CMK (cell line): ENCODE measurements at regions not wholly inside any gene's neighbourhood (a gene's known extent, or its start where the extent isn't known, plus 50 kb on each side); places are given as distances from the start of the nearest gene placed in this dataset.

Experiments
- DNase-seq: peaks from one replicate; pipeline ENCODE4 v3.0.0-alpha.2; 2010; ENCODE audit warnings: low read depth

DNA sequence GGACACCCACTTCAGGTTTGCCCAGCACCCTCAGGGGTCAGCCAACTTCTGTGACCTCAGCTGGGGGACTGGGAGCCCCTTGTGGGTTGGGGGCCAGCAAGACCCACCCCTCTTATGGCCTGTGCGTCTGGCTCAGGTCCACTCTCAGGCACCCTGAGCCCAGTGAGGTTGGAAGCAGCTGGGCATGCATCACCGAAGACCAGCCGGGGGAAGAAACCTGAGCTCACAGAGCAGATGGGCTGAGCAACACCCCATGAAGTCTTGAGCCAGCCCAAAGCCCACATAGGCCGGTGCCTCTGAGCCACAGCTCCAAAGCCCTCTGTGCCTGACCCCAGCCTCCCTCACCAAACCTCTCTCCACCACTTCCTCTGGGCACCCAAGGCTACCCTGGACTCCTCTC is 166.7 kb downstream of the RBFOX3 start:
- no peak for DNase-seq

- no peak for DNase-seq
Observed at GRCh38 chr17:79443026-79443425, 167.8 kb downstream of the RBFOX3 start.

DNA sequence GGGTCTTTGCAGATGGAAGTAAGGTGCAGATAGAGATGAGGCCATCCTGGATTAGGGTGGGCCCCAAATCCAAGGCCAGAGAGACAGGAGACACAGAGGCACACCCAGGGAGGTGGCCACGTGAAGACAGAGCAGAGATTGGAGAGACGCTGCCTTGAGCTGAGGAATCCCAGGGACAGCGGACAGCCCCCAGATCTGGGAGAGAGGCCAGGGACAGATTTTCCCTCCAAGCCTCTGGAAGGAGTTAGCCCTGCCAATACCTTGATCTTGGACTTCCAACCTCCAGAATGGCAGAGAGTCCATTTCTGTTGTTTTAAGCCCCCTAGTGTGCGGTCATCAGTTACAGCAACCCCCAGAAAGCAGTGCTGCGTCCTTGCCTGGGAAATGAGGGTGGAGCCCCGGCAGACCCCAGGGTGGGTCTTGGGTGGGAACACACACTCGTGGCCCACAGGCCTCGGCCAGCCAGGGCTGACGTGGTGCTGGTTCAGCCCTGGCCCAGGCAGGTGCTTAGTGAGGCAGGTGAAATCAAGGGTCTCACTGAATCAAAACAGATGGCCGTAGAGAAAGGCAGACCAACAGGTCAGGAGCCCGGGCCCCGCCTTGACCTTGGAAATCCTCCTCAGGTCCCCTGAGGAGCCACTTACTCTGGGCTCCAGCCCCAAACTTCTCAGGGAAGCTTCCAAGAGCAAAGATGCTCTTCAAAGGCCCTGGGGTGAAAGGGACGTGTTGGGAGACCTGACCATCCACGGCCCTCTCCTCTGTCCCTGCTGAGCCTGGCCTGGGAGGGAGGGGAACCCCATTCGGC is 169.3 kb downstream of the RBFOX3 start:
- DNase-seq = no peak

DNA sequence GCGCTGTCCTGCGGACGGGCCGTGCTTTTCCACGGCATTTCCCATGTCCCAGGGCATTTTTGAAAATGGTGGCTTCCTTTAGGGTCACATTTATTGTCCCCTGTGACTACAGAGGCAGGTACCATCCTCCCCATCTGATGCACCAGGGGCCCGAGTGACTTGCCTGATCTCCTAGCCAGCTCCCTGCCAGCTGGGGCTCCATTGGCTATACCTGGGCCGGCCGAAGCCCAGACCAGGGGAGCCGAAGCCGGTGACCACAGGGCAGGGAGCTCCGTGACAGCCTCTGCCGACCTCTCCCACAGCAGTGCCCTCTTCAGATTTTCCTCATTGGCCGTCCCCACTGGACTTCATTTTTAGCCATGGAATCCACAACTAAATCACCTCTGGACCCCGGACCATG is 170.6 kb downstream of the RBFOX3 start:
- no peak for DNase-seq

DNA sequence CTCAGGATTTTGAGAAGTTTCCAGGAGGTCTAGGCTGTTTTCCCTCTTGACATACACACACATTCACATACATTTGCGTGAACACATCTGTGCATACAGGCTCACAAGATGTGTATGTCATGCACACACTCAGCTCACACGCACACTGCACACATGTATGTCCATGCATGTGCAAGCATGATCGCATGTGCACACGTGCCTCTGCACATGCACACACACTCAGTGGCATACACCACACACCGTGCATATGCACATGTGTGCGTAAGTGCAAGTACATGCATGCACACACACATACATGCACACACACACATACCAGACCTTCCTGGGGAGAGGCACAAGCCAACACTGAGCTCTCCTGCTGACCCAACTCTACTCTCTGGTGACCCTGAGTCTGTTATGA is 171.4 kb downstream of the RBFOX3 start:
- no peak for DNase-seq

DNA sequence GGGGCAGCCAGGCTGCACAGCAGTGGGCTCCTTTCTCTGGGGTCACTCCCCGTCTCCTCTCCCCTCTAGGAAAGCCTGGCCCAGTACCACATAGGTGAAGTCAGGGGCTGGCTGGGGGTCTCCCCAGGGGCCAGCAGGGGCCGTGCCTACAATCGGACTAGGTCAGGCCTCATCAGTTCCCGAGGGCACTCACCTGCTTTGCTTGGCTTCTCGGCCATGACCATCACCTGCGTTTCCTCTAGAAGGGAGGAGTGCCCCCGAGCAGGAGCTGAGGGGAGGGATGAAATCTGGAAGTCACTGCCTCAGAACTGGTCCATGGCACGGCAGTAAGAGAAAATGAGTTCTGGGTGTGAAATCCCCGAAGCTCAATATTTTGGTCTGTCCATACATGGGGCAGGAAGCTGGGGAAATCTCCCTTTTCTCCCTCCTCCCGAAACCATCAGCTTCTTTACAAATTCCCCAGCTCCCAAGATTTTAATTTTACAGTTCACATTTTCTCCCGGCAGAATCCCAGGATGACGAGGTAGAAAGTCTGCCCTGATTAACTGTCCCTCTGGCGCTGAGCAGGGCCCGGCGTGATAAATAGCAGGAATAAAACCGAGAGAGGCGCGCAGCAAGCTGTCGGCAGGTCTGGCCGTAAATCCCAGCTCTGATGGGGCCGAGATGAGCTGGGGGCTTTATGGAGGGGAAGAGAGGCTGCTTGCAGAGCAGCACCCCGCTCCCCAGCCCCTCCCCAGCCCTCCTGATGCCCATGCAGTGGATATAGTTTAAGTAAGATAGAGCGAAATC is 172.1 kb downstream of the RBFOX3 start:
- DNase-seq = no peak

DNA sequence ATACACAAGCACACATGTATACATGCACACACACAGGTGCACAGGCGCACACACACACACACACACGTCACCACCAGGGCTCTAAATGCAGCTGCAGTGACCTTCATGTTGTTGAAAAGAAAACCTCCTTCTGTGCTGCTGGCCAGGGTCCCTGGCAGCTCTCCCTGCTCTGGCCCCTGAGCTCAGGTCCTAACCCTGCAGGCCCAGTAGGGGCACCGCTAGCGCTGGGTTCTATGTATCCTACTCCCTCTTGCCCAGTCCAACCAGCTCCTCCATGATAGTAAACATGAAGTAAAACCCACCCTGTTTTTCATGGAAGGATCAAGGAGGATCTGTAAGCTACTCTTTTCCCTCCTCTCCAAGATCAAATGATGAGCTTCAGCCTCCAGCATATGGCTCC is 172.8 kb downstream of the RBFOX3 start:
- DNase-seq = no peak

GRCh38 chr17:79437081-79437480 is 173.8 kb downstream of the RBFOX3 start:
- no peak for DNase-seq

DNA sequence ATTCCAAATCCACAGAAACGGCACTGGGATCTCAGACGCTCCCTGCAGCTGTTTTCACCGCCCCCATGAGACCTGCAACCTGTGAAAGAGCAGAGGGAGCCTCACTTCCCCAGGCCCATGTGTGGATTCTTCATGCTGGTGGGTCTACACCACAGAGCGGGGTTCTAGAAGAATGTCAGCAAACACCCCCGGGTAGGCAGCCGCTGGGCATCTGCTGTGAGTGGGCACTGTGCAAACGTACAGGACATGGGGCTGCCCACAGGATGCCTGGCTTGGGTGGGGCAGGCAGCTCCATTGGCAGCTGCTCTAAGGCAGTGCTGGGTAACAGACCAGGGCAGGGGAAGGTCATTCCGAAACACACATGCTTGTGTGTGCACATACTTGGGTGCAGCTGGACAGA is 174.9 kb downstream of the RBFOX3 start:
- no peak for DNase-seq

DNA sequence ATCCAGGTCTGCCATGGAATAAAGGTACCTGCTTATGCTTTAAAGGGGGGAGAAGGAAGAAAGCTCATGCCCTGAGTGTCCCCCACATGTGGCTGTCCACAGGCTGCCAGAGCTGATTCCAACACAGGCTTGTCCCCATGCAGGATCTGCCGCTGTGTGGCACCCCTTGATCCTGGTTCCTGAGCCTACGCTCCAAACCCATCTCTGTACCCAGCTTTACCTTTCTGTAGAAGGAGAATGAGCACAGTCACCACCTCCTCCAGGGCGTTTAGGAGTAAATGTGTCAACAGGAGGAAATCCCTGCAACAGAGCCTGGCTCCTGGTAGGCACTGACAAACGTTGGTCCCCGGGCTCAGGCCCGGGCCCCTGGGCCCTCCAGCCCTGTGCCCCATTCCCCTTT is 175.6 kb downstream of the RBFOX3 start:
- no peak for DNase-seq

GRCh38 chr17:79434215-79434614 is 176.6 kb downstream of the RBFOX3 start:
- DNase-seq = no peak

DNA sequence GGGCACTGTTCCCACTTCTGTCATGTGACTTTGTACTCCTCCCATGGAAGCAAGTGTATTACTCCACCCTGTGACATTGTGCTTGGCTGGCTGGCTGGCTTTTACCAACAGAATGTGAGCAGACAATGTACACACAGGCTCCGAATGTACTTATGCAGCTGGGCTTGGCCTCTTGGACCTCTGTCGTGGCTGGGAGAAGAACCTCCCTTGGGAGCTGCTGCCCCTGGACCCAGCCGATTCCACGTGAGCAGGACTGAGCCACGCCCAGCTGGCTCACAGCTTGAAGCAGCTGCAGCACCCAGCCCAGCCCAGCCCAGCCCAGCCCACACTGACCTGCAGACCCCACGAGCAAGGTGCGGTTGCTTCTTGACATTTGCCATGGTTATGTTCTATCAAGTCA is 177.5 kb downstream of the RBFOX3 start:
- DNase-seq = no peak

DNA sequence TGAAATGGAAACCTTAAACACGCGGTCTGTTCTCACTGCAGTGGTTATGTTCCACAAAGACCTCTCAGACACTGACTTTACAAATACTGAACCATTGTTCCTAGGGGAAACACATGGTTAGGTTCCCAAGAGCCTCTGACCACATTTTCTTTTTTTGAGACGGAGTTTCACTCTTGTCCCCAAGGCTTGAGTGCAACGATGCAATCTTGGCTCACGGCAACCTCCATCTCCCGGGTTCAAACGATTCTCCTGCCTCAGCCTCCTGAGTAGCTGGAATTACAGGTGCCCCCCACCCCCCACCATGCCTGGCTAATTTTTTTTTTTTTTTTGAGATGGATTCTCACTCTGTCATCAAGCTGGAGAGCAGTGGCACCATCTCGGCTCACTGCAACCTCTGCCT is 179.7 kb downstream of the RBFOX3 start:
- DNase-seq = no peak

DNA sequence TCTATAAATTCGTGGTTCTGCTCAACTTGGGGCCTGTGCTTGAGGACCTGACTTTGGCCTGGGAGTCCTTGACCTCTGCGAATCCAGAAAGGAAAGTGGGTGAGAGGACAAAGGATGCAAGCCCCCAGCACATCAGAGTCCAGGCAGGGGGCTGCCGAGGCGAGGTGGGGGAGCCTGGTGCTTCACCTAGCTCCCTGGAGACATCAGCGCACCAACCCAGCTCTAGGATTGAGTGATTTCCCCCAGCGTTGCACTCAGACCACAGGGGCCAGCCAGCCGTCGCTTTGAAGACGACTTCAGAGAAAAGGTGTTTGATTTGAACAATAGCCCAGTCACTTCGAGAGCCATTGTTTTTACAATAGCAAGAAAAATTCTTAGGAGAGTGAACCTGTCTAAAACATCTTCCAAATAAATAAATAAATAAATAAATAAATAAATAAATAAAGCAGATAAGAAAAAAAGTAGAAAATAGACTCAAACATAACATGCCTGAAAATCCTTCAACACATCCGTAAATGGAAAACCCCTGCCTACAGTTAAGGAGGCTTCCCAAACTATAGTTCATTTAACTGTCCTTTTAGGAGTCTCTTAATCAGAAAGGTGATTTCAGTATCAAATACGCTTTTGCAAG is 180.9 kb downstream of the RBFOX3 start:
- DNase-seq = no peak

GRCh38 chr17:79428988-79429387 is 181.9 kb downstream of the RBFOX3 start:
- no peak for DNase-seq

- DNase-seq = no peak
Observed at GRCh38 chr17:79427621-79428539, 183.0 kb downstream of the RBFOX3 start.

DNA sequence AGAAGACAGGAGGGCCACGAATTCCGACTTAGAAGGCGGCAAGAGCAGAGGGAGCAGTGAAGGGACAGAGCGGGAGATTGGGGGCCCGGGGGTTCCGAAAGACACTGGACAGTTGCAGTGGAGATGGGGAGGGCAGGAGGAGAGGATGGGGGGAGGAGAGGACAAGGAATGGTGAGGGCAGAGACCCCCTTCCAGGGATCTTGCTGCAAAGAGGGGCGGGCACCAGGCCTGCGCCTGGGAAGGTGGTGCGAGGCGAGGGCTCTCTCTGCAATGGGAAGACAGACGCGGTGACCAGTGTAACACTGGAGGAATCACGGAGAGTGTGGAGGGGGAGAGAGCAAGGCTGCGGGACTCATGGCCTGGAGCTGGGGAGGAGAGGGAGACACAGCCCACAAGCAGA is 185.2 kb downstream of the RBFOX3 start:
- no peak for DNase-seq

- DNase-seq = no peak
Observed at GRCh38 chr17:79424471-79425185, 186.2 kb downstream of the RBFOX3 start.

GRCh38 chr17:79423811-79424465 is 186.9 kb downstream of the RBFOX3 start:
- DNase-seq = no peak

- no peak for DNase-seq
Observed at GRCh38 chr17:79422236-79422635, 188.6 kb downstream of the RBFOX3 start.
